ENCODE measurements at regions not wholly inside any gene's neighbourhood (a gene's known extent, or its start where the extent isn't known, plus 50 kb on each side); places are given as distances from the start of the nearest gene placed in this dataset.

DNA sequence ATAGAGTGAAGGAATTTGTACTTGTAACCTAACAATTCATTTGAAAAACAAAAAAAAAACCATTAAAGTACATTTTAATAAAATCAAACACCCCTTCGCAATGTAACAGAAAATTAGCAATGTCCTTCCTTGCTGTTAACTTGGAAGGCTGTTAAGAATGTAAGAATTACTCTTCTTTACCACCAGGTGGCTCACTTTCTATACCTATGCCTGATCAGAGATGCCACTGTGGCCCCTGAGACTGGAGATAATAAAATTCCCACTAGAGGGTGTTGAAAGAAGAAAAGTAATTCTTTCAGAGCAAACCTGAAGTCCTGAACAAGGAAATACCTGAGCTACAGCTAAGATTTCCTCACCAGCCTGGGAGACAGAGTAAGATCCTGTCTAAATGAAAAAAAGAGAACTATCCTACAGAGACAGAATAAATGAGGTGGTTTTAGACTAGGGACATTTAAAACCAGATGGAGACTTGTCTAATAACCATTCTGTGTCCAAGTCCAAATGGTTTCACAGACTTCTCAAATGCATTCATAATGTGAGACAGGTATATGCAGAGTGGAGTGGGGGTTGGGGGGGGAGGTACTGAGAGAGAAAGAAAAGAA is 1089.3 kb downstream of the FAM181B start:
- TF ChIP-seq CTCF (IDR thresholded peaks at IDR 0.05): peak; percentile 85
- no peak for TF ChIP-seq ZFX (IDR thresholded peaks at IDR 0.05; ENCODE audit: borderline replicate concordance)
